Middle frontal gyrus (tissue), 1 donor: ENCODE measurements at regions not wholly inside any gene's neighbourhood (a gene's known extent, or its start where the extent isn't known, plus 50 kb on each side); places are given as distances from the start of the nearest gene placed in this dataset.

Source experiments
- DNase-seq: peaks from one replicate; pipeline ENCODE4 v3.0.0-alpha.2; 2015; ENCODE audit warnings: low spot score; ENCODE audit errors: extremely low spot score

DNA sequence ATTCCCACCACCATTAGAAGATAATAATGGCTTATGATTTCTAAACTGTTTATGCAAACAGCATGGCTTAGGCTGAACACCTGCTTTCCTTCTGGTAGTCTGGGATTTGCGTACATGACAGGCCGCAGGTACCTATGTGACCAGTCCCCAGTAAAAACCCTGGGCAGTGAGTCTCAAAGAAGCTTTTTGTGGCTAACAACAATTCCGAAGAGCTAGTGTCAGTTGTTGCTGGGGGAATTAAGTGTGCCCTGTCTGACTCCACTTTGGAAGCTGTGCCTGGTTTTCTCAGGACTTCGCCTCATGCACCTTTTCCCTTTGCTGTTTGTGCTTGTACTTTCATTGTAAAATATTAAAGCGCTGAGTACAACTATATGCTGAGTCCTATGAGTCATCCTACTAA is 250.2 kb upstream of the MIR17HG start:
- no peak for DNase-seq

DNA sequence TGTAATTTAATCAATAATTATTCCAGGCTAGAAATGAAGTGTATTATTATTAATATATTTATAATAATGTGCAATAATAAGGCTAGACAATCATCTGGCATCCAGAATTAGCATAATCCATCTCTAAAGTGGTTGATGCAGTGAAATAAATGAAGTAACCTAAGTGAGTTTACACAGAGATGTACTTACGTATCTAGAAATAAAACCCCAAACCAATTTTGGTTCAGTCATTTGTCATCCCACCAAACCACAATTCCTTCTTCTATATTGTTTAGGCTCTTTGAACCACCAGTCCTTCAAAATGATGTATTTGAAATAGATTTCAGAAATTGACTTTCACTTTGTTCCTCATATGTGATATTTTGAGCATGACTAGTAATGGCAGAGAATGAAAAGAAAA is 247.6 kb upstream of the MIR17HG start:
- no peak for DNase-seq

DNA sequence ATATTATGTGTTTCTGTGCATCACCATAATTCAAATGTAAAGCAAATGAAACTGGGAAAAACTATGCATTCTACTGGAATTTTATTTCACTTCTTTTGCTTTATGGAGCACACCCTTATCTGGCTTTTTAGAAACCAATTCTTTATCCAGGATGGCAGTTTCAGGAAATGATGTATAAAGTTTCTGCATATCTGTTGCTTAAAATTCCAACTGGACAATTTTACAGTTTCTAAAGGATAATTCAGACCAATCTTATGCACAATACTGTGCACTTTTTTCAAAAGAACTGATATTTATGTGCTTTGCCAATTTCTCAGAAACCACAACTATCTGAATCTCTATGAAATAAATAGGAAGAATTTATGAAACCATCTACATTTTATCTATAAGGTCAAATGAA is 246.5 kb upstream of the MIR17HG start:
- DNase-seq, result no peak

DNA sequence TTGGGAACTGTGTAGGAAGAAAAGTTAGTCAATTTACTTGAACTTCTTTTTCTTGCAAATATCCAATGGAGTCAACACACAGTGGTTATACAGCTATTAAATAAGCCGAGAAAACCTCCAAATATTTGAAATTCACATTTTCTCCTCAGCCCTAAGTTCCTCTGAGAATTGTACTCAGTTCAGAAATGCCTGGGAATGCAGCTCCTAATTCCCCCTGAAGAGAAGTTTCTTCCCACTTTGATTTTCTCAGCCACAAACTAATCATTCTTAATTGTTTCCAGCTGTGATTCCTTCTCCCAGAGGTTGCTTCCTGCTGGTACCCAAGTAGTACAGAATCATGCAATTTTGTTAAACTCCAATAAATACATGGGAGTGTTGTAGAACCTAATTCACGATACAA is 246.1 kb upstream of the MIR17HG start:
- no peak for DNase-seq

DNA sequence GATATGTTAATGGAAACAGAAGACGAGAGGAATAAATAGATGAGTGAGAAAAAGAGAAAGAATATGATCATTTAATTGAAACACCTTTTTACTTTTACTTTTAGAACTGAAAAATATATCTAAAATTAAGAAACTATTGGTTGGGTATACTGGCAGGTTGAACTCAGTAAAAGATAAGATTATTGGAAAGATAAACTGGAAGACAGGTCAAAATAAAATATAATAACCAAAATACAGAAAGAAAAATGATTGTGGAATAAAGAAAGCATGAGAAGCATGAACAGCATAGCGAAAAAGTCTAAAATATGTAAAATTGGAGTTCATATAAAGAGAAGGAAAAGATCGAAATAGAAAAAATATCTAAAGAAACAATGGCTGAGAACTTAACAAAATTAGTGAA is 242.2 kb upstream of the MIR17HG start:
- no peak for DNase-seq

DNA sequence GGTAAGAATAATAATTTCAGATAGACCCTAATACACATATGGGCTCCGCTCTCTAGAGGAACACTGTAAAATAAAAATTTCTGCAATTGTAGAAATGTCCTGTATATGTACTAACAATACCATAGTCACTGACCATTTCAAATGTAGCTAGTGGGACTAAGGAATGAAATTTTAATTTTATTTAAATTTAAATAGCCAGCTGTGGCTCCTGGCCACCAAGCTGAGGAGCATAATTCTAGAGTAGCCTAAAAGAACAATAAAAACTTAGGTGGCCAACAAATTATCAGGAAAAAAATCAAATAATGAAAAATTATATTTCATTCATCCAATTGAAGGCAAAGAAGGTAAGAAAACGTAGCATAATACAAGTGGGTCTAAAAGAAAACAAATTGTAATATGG is 240.9 kb upstream of the MIR17HG start:
- DNase-seq, result no peak

DNA sequence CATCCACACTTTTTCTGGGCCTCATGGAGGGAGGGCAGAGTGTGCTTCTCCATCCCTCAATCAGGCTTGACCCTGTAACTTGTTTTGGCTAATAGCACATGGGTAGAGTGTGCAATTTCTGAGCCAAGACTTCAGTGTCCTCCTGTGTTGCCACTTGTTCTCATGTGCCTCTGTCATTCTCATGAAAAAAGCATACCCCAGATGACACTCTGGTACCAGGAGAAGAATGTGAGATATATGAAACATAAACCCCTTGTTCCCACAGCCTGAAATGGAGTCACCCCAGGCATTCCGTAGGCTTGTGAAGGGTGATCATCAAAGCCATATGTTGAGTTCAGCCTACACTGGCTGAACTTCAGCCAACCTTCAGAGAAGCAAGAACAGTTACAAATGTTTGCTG is 239.2 kb upstream of the MIR17HG start:
- no peak for DNase-seq

DNA sequence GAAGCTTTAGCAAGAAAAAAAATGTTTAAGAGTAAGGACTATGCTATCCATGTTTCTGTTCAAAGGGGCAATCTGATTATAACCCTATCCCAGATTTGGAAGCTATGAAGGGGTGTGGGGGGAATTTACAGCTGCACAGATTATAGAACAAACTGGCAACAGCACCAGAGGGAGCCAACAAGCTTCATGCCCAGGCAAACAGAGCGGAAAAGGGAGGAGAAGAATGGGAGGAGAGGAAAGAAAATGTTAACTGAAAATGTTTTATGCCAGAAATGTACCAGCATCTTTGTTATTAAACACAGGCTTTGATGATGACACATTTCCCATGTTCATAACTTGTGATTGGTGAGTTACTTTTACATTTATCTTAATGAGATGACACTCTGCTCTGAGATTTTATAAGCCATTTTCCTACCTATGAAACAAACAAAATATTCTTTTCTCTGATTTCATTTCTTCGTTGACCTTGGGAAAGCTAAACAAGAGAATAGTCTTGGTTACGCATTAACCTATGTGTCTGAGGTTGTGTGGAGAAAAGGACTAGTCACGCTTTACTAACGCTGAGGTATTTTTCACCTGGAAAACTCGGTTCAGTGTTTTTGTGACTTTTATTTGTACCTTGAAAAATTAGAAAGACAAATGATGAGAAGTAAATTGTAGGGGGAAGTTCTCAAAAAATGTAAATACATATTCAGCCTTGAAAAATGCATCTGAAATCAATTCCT is 235.8 kb upstream of the MIR17HG start:
- no peak for DNase-seq

DNA sequence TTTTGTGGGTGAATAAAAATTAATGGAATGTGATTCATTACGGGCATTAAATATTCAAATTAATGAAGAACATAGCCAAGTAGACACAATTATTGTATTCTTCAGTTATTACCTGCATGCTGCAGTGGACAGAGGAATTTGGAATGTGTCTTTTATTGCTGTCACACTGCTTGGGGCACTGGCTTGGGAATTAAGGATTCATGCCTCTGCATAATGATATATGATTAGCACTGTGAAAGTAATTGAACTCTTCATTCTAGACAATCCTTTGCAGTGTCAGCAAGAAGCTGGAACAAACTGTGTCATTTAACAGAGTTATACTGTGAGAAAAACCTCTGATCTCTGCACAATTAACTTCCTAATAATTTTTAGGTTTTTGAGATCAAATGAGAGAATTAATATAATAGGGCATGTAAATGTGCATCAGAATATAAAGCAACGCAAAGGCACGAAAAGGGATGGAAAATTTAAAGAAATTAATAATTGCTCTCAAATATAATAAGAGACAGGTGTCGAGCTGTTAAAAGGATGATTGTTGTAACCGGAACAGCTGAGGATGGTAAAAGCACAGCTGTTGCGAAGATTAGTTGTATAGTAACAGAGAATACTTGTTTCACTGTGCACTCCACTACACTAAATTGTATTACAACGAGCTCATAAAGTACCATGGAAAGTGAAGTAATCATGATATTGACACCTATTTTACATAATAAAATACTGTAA is 235.1 kb upstream of the MIR17HG start:
- DNase-seq, result no peak

DNA sequence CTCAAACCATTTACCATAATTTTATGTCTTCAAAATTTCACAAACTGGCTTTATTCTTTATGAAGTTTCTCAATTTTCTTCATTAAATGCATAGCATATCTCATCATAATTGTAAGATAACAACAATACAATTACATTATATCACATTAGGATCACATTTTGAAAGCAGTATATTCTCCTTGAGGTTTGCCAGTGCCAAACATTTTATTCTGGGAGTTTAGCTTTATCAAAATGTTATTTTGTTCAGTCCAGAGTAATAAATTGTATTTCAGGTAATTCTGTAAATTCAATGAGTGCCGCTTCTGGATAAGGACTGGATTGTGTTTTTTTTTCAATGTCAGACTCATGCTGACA is 234.6 kb upstream of the MIR17HG start:
- DNase-seq, result no peak

DNA sequence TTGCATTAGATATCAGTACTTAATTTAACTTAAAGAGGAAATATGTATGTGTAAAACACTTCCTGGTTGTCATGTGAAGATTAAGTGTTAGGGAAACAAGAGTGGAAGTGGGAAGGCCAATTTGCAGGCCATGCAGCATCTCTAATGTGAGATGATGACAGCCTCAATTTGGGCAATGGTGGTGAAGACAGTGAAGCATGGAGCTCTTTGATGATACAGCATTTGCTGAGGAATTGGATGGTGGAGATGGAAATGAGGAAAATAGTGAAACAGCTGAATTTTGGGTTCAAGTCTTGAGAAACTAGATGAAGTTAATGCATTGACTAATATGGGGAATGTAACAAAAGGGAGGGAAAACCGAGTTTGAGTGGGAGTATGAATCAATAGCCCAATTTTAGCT is 231.7 kb upstream of the MIR17HG start:
- no peak for DNase-seq

DNA sequence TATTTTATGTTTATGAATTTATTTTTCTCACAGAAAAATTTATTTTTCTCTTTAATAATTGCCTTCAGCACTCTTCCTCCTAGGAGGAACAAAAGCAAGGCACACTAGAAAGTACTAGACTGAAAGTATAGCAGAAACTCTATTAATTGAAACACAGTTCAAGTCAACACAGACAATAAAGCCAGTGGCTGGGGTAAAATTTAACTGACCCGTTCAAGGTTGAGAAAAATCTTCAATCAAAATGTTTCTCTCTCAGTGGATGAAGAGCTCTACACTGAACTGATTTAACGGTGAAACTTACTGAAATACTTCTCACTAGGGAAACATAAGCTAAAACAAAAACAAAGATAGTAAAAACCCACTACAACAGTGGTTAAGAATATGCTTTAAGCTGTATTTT is 230.1 kb upstream of the MIR17HG start:
- no peak for DNase-seq

DNA sequence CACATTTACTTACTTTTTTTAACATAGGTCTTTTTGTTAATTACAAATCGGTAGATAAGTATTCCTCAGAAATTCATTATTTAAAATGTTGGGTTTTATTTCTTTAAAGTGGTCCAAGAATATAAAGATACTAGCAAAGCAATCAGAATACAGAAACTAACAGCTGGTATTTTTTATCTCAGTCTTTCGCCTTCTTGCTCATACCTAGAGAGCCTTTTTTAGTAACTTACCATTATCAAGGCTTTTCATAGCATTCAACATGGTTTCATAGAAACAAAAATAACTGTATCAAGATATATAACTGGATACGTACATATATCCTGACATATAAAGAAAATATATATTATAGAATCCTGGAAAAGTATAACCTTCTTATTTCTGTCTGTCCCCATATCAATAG is 227.8 kb upstream of the MIR17HG start:
- DNase-seq, result no peak

DNA sequence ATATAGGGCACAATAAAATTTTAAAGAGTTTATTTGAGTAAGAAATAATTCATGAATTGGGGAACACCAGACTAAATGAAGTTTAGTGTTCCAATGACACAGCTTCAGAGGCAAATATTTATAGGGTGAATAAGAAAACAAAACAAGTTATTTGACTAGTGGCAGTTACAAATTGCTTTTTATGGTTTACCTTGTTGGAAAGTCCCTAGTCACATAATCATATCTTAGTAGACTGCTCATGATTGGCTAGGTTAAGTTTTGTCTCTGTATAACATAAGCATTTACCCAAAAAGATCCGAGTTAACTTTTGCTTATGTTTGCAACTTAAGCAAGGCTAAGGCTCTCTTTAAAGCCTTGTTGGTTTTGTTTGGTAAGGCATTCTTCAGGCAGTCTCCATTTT is 224.7 kb upstream of the MIR17HG start:
- no peak for DNase-seq

DNA sequence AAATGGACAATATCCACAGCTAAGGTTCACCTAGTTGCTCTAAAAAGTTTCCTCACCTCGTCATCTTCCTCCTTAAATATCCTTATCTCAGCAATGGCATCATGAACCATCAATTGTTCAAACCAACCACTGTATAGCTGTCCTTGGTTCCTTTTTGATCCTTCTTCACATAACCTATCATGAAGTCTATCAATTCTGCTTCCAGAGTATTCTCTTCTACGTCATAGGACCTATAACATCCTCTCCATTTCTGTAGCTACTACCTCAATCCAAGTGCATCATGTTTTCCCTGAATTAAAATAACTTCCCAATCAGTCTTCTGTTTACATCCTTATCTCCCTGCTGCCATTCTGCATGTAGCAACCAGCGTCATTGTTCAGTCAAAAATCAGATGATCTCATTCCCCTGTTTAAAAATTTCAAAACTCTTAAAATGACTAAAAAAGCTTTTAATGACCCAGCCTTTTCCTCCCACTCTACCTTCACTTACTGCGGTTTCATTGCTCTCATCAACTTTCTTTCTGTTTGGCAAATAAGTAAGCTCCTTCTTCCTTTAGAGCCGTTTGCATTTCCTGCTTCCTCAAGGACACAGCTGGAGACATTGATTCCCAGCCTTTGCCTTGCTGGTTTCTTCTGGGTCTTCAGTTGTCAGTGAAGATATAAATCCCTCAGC is 223.9 kb upstream of the MIR17HG start:
- DNase-seq, result no peak

DNA sequence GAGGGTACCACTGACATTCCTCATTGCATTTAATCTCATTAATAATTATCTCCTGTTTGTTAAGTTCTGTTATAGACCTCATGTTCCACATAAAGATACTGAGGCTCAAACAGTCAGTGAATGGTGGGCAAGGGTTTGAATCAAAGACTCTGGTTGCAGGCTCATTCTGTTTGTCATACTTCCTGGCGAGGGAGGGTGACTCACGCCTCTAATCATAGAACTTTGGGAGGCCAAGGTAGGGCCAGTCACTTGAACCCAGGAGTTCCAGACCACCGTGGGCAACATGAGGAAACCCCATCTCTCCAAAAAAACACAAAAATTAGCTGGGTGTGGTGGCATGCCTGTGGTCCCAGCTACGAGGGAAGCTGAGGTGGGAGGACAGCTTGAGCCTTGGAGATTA is 220.7 kb upstream of the MIR17HG start:
- DNase-seq, result no peak

DNA sequence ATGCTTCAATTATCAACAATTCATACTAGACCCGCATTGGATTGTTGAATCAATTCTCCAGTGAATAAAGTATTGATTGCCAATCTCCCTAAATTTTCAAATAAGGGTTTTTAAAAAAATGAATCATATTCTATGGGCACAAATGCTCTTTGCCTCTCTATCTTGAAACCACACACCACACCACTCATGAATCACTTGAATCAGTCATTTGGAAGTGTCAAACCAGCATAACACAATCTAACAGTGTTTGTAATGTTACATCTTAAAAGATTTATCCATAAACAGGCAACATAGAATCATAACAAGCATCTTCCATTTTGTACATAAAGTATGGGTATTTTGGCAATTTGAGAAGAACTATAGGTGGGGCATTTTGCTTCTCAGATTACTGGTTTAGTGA is 219.5 kb upstream of the MIR17HG start:
- no peak for DNase-seq

DNA sequence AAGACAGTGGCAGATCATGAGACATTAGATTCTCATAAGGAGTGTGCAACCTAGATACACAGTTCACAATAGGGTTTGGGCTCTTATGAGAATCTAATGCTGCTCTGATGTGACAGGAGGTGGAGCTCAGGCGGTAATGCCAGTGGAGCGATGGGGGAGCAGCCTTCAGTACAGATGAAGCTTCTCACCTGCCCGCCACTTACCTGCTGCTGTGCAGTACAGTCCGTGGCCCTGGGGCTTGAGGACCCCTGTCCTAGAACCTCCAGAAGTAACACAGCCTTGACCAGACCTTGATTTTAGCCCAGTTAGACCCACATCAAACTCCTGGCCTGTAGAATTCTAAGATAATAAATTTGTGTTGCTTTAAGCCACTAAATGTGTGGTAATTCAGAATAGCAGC is 215.1 kb upstream of the MIR17HG start:
- no peak for DNase-seq

DNA sequence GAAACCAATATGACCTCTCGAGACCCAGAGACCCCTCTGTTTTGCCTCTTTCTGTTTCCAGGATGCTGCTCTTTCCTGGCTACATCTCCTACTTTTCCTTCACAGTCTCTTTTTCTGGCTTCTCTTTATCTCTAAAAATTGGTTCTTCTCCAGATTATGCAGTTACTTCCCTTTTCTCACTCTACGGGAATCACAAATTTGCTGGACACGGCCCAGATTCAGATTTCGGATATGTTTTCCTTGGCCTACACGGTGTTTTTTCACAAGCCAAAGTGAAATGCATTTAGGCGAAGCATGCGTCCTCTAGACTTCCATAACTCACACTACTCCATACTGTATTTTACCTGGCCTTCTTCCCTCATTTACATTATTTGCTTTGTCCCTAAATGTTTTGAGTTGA is 214.7 kb upstream of the MIR17HG start:
- DNase-seq, result no peak

DNA sequence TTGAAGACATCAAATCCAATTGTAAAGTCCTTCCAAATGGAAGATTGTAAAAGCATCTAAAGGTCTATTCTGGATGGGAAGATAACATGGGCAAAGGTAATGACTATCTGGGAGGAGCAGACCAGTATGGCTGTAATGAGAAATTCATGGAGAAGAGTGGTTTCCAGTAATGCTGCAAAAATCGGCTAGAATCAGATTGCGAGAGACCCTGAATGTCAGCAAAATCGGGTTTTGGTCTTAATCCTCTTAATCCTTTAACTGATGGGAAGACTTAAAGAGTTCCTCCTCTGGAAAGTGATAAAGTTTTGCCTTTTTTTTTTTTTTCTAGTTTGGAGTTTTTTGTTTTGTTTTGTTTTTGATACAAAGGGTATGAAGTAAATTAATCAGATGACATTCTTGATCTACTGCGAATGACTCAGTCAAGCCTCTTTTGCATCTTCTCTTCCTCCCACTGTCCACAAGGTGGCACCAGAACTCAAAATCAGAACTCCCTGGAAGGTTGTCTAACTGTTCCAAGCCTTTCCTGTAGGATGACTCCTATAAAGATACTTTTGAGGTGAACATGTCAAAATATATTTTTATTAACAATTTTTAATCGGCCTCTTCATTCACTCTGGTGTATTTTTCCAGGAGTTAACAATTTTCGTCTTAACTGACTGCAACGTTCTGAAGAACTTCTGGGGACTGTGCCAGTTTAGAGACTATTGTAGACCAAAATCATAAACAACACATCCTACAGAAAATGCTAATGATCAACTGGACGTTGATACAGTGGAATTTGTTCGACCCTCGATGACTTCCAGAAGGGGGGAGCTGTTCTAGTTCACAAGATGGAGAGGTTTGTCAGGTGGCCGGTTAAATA is 213.3 kb upstream of the MIR17HG start:
- peak; percentile 33 for DNase-seq

DNA sequence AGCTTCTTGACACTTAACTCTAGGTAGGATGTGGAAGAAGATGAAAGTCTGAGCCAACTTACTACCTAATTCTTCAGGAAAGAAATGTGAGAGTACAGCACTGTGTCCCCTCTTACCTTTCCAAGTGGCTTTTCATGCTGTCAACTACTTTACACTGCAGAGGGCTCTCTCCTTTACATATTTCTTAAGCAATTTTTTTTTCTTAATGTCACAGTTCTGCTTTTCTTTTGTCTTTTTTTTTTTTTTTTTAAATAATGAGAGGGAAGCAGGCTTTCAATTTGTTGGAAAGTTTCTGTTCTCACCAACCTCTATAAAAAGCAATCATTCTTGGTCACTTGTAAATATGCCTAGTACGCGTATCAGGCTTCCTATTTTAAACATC is 212.7 kb upstream of the MIR17HG start:
- no peak for DNase-seq

DNA sequence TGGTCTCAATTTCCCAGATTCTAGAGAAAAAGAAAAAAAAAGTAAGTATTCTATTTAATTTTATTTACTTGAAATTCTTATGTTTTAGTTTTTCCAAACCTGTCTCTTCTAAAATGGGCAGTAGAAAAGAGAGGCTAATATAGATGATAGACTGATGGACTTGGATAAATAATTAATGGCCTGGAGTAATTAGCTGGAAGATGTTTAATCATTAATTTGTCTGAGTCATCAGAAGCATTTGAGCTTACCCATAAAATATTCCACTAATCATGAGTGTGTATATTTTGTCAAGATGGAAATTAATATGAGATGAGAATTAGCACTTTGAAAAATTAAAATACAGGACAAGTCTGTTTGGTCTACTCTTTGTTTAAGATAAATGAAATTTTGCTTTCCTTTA is 212.1 kb upstream of the MIR17HG start:
- no peak for DNase-seq
